ENCODE measurements at regions not wholly inside any gene's neighbourhood (a gene's known extent, or its start where the extent isn't known, plus 50 kb on each side); places are given as distances from the start of the nearest gene placed in this dataset.

DNA sequence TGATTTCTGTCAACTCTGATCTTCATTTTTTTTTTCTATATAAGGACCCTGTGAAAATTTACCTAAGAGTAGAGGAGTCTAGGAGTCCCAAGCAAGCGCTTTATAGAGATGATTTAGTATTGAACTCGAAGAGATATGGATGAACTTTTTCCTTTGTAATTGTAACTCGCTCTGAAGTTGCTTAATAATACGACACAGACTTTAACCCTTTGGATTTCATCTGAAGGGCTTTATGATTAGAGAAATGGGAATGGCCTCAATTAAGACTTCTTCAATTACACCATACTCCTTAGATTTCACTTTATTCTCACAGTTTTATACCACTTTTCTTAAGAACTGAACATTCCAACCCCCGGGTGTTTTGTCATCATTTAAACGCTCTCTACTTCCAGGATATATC, 647.7 kb downstream of the HTR1A start:
- H3K4me3 ChIP-seq (ENCODE audit: low read depth, low read length), result no peak overlapping the region
- no peak for DNase-seq (ENCODE audit: extremely low spot score)
- H3K27ac ChIP-seq (ENCODE audit: low read depth), result no peak overlapping the region
- H3K4me1 ChIP-seq (ENCODE audit: insufficient read depth), result no peaks in the 10 kb centered on the region
- 62% methylated on average over 6 of the region's 6 CpGs for WGBS
- H3K36me3 ChIP-seq (ENCODE audit: insufficient read depth), result no peaks in the 10 kb centered on the region

DNA sequence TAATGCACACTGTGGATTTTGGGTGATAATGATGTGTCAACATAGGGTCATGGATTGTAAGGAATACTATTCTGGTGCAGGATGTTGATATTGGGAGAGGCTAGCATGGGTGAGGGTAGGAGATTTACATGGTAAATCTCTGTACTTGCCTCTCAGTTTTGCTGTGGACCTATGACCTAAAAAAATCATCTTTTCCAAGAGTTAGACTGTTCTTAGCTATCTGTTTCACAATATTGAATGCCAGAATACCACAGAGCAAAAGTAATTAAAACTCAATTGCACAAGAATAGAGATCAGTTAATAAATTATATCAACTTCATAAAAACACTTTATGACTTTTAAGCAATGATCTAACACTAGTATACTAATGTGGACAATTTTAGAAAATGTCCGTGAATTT, 651.6 kb downstream of the HTR1A start:
- no peaks in the 10 kb centered on the region for H3K36me3 ChIP-seq (ENCODE audit: insufficient read depth)
- H3K4me3 ChIP-seq (ENCODE audit: low read depth, low read length), result no peak overlapping the region
- WGBS, result 82% methylated on average over 1 of the region's 1 CpG
- H3K27ac ChIP-seq (ENCODE audit: low read depth), result no peak overlapping the region
- H3K4me1 ChIP-seq (ENCODE audit: insufficient read depth), result no peaks in the 10 kb centered on the region
- no peak for DNase-seq (ENCODE audit: extremely low spot score)

DNA sequence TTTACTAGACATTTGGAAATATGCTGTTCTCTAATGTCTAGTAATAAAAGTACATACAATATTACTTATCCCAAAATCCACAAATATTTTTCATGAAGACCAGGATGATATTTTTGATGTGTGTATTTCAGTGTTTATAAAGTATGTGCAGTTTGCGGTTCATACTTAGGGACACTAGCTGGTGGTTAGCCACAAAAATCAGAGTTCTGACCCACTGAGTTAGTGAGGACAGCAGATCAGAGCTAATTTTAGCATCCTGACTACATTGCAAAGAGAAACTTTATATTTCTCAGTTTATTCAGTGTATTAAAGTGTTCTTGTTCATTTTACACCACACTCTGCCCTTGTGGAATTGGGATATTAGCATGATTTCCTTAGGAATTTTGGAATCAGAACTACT, 655.3 kb downstream of the HTR1A start:
- DNase-seq (ENCODE audit: extremely low spot score), result no peak

DNA sequence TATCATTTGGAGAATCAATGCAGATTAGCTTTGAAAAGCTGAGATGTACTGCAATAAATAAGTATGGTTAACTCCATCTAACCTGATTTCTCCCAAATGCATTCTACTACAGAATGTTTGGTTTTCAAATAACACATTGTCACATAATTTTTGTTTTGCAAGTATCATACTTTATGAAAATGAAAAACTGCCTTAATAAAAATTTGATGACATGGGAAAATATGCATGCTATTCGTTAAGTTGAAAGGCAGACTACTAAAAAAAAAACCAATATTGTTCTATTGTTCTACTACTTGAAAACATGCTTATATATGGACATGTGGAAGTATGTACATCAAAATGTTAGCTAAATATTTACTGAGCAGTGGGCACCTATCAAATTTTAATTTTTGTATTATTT, 668.9 kb downstream of the HTR1A start:
- no peak overlapping the region for H3K27ac ChIP-seq (ENCODE audit: low read depth)
- H3K36me3 ChIP-seq (ENCODE audit: insufficient read depth), result no peaks in the 10 kb centered on the region
- 67% methylated on average over 1 of the region's 1 CpG for WGBS
- no peak overlapping the region for H3K4me3 ChIP-seq (ENCODE audit: low read depth, low read length)
- no peak for DNase-seq (ENCODE audit: extremely low spot score)
- H3K4me1 ChIP-seq (ENCODE audit: insufficient read depth), result no peaks in the 10 kb centered on the region

More for the DNA sequence above, 655.3 kb downstream of the HTR1A start:
- Histone ChIP-seq H3K4me1 (ENCODE audit: insufficient read depth) (no peaks in the 10 kb centered on the region), H3K4me3 (ENCODE audit: low read depth, low read length) (no peak overlapping the region), H3K27ac (ENCODE audit: low read depth) (no peak overlapping the region), H3K36me3 (ENCODE audit: insufficient read depth) (no peaks in the 10 kb centered on the region)
- WGBS, result 93% methylated on average over 1 of the region's 1 CpG

DNA sequence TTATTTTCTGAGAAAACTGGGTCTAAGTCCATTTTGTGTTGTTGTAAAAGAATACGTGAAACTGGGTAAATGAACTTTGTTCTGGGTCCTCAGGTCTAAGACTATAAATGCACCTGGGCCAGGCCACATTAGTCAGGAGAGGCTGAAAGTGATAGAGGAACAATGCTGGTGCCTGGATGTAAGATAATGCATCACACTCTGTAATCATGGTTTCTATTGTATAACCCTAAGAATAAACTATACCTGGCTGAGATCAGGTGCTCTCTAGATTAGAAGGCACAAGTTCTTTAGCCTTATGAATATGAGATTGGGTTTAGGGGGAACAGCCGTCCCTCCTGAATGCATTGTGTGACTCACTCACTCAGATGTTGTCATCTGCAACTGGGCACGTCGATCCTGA, 675.5 kb downstream of the HTR1A start:
- DNase-seq (ENCODE audit: extremely low spot score), result no peak
- Histone ChIP-seq H3K4me3 (ENCODE audit: low read depth, low read length) (no peak overlapping the region), H3K36me3 (ENCODE audit: insufficient read depth) (no peaks in the 10 kb centered on the region), H3K4me1 (ENCODE audit: insufficient read depth) (no peaks in the 10 kb centered on the region), H3K27ac (ENCODE audit: low read depth) (no peak overlapping the region)
- 87% methylated on average over 4 of the region's 4 CpGs for WGBS

DNA sequence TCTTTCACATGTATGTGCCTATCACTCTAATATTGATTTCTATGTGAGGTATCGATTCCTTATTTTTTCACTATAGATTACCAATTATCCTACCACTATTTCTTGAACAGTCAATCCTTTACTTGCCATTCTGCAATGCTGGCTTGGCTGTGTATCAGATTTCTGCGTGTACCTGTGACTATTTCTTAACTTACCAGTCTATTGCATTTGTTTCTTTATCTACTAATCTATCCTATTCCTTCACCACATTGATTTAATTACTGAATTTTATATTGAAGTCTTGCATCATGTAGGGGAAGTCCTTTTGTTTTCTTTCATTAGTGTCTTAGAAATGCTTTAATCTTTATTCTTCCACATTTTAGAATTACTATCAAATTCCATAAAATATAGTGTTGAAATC, 684.8 kb downstream of the LRRC70 start:
- 77% methylated on average over 2 of the region's 2 CpGs for WGBS
- Histone ChIP-seq H3K4me1 (ENCODE audit: insufficient read depth) (no peaks in the 10 kb centered on the region), H3K27ac (ENCODE audit: low read depth) (no peak overlapping the region), H3K36me3 (ENCODE audit: insufficient read depth) (no peaks in the 10 kb centered on the region), H3K4me3 (ENCODE audit: low read depth, low read length) (no peak overlapping the region)
- DNase-seq (ENCODE audit: extremely low spot score), result no peak

DNA sequence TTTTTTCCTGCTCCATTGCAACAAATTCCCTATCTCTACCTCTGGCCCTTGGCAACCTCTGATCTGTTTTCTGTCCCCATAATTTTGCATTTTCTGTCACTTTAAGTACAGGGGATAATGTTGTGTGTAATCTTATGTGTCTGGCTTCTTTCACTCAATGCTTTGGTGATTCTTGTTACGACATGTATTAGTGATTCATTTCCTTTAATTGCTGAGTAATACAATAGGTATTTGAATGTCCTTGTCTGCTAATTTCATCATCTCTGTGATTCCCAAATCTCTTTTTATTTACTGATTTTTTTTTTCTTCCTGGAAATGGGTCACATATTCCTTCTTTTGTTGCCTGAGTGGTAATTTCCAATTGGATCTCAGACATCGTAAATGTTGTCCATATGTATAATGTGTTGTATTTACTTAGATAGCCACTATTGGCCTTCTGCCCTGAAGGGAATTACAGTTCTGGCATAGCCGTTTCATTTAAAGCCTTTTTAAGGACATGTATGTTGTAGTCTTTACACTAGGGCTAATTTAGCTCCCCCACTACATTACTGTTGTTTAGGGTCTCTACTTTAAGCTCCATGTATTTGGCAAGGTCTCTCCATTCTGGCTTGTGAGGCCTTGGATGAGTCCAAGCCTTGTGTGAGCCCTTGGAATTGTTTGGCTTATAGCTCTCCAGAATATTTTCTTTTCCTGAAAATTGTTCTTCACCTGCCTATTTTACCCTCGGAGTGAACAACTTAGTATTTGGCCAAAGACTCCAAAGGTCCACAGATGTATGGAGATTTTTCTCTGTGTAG, 683.8 kb downstream of the LRRC70 start:
- Histone ChIP-seq H3K4me3 (ENCODE audit: low read depth, low read length) (no peak overlapping the region), H3K27ac (ENCODE audit: low read depth) (no peak overlapping the region), H3K4me1 (ENCODE audit: insufficient read depth) (no peaks in the 10 kb centered on the region), H3K36me3 (ENCODE audit: insufficient read depth) (no peaks in the 10 kb centered on the region)
- WGBS, result 24% methylated on average over 4 of the region's 4 CpGs
- no peak for DNase-seq (ENCODE audit: extremely low spot score)

DNA sequence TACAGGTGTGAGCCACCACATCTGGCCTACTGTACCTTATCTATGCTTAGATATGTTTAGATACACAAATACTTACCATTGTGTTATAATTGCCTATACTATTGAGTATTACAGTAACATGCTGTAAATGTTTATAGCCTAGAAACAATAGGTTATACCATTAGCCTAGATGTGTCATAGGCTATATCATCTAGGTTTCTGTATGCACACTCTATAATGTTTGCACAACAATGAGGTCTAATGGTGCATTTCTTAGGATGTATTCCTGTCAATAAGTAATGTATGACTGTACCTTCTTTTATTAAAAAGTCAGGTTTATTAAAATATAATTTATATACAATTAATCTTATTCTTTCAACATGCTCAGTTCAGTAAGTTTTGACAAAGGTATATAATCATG, 683.1 kb downstream of the LRRC70 start:
- Histone ChIP-seq H3K4me3 (ENCODE audit: low read depth, low read length) (no peak overlapping the region), H3K27ac (ENCODE audit: low read depth) (no peak overlapping the region), H3K36me3 (ENCODE audit: insufficient read depth) (no peaks in the 10 kb centered on the region), H3K4me1 (ENCODE audit: insufficient read depth) (no peaks in the 10 kb centered on the region)
- no peak for DNase-seq (ENCODE audit: extremely low spot score)

DNA sequence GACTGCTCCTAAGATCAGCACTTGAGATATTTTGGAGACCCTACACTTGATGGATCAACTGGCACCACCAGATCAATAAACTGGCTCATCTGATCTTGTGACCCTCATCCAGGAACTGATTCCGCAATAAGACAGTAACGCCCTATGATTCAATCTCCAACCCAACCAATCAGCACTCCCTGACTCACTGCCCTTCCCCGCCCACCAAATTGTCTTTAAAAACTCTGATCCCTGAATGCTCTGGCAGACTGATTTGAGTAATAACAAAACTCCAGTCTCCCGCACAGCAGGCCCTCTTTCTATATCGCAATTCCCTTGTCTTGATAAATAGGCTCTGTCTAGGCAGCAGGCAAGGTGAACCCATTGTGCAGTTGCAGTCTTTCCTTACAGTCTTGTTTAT, 677.0 kb downstream of the LRRC70 start:
- Histone ChIP-seq H3K4me1 (ENCODE audit: insufficient read depth) (no peaks in the 10 kb centered on the region), H3K27ac (ENCODE audit: low read depth) (no peak overlapping the region), H3K4me3 (ENCODE audit: low read depth, low read length) (no peak overlapping the region), H3K36me3 (ENCODE audit: insufficient read depth) (no peaks in the 10 kb centered on the region)
- 91% methylated on average over 5 of the region's 5 CpGs for WGBS
- DNase-seq (ENCODE audit: extremely low spot score), result no peak

DNA sequence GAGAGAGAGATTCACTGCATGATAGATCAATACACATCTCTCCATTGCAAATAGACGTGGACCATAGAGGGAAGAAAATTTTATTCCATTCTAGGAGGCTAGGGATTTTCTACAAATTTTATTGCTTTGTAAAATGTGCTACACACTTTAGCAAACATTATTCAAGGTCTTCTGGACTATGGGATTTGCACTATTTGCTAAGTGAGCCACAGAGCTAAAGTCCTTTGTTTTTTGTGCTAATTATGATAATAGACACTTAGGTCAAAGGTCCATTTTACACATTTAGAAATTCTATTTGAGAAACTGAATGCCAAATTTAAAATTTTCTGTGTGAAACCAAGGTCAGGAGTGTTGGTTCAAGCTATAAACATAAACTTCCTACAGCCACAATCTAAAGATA, 672.3 kb downstream of the LRRC70 start:
- Histone ChIP-seq H3K27ac (ENCODE audit: low read depth) (no peak overlapping the region), H3K36me3 (ENCODE audit: insufficient read depth) (no peaks in the 10 kb centered on the region), H3K4me1 (ENCODE audit: insufficient read depth) (no peaks in the 10 kb centered on the region), H3K4me3 (ENCODE audit: low read depth, low read length) (no peak overlapping the region)
- WGBS, result 72% methylated on average over 1 of the region's 1 CpG
- no peak for DNase-seq (ENCODE audit: extremely low spot score)

DNA sequence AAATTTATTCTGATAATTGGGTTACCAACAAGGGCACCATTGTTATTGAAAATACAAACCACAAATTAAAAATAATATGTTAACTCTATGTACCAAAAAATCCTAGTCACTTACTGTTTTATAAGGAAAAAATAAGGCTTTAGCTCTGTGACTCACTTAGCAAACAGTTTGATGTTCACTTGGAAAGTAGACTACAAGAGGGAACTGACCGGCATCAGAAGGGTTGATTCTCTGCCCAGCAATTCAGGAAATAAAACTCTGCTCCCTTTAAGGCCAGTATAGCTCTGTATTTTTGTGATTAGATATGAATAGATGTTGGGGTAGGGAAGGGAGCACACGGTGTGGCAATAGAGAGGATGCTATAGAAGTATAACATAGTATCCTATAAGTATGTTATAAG, 671.3 kb downstream of the LRRC70 start:
- 81% methylated on average over 2 of the region's 2 CpGs for WGBS
- no peak for DNase-seq (ENCODE audit: extremely low spot score)
- Histone ChIP-seq H3K36me3 (ENCODE audit: insufficient read depth) (no peaks in the 10 kb centered on the region), H3K27ac (ENCODE audit: low read depth) (no peak overlapping the region), H3K4me1 (ENCODE audit: insufficient read depth) (no peaks in the 10 kb centered on the region), H3K4me3 (ENCODE audit: low read depth, low read length) (no peak overlapping the region)

DNA sequence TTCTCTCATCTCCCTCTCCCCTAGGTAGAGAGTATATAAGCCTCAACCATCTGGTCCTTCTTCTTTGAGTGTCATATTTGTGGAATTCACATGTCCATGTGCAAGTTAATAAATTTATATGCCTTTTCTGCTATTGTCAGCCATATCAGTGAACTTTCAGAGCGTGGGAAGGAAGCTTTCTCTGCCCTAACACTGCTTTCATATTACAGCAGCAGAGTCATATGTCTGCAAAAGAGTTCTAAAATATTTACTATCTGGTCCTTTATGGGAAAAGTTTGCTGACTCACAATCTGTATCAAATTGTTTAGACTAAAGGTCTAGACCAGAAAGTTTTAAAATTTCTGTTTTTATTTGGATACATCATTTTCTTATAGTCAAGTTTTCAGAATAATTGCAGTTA, 669.0 kb downstream of the LRRC70 start:
- Histone ChIP-seq H3K4me3 (ENCODE audit: low read depth, low read length) (no peak overlapping the region), H3K27ac (ENCODE audit: low read depth) (no peak overlapping the region), H3K4me1 (ENCODE audit: insufficient read depth) (no peaks in the 10 kb centered on the region), H3K36me3 (ENCODE audit: insufficient read depth) (no peaks in the 10 kb centered on the region)
- 26% methylated on average over 1 of the region's 1 CpG for WGBS
- DNase-seq (ENCODE audit: extremely low spot score), result no peak

DNA sequence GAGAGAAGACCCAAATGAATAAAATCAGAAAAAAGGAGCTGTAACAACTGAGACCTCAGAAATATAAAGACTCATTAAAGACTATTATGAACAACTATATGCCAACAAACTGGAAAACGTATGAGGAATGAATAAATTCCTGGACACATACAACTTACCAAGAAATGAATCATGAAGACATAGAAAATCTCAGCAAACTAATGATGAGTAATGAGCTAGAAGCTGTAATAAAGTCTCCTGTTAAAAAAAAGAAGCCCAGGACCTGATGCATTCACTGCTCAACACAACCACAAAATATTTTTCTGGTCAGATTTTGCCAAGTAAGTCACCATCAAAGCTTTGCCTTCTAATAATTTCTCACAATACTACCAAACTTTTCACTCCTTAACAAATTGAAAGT, 666.7 kb downstream of the LRRC70 start:
- H3K4me3 ChIP-seq (ENCODE audit: low read depth, low read length), result no peak overlapping the region
- DNase-seq (ENCODE audit: extremely low spot score), result no peak
- H3K4me1 ChIP-seq (ENCODE audit: insufficient read depth), result no peaks in the 10 kb centered on the region
- H3K27ac ChIP-seq (ENCODE audit: low read depth), result no peak overlapping the region
- no peaks in the 10 kb centered on the region for H3K36me3 ChIP-seq (ENCODE audit: insufficient read depth)
- 60% methylated on average over 1 of the region's 1 CpG for WGBS

DNA sequence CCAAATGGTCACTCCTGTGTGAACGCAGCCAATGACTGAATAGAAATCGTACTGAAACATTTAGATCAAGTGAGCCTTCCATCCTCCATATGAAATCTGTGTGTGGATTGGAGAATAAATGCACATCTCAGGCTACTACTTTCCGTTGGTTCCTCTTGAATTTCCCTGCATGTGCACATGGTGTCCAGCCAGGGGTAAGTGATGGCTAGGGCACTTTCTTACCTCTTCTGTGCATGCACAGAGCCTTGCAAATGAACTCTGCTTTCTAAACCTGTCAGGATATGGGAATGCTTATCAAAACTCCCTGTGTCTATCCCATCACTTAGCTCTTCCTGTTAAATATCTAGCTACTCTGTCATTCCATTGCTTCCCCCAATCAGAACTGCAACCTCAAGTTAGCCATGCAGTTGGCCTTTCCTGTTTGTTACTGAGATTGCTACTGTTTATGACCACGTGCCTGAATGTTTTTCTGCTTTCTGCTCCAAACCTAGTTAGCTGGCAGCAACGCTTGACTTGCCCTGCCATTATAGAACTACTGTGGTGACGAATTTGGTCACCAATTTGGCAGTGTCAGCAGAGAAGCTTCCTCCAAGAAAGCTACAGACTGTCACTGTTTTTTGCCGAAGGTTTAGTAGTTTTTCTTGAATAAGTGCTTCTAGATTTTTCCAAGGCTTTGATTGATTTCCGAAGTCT, 661.6 kb downstream of the LRRC70 start:
- H3K36me3 ChIP-seq (ENCODE audit: insufficient read depth), result no peaks in the 10 kb centered on the region
- no peak for DNase-seq (ENCODE audit: extremely low spot score)
- WGBS, result 75% methylated on average over 8 of the region's 8 CpGs
- H3K4me3 ChIP-seq (ENCODE audit: low read depth, low read length), result no peak overlapping the region
- H3K4me1 ChIP-seq (ENCODE audit: insufficient read depth), result no peaks in the 10 kb centered on the region
- no peak overlapping the region for H3K27ac ChIP-seq (ENCODE audit: low read depth)

Data from urinary bladder (tissue), 3 donors.